ENCODE measurements at regions not wholly inside any gene's neighbourhood (a gene's known extent, or its start where the extent isn't known, plus 50 kb on each side); places are given as distances from the start of the nearest gene placed in this dataset.

- TF ChIP-seq GATA3 (IDR thresholded peaks at IDR 0.05; ENCODE audit: low read depth, low read length) (no peak), GATA2 (IDR thresholded peaks at IDR 0.05; ENCODE audit: low read depth, low read length) (no peak)
Observed at GRCh38 chr11:123360267-123360936, 69.7 kb upstream of the GRAMD1B start.
